ENCODE measurements at regions not wholly inside any gene's neighbourhood (a gene's known extent, or its start where the extent isn't known, plus 50 kb on each side); places are given as distances from the start of the nearest gene placed in this dataset.

DNA sequence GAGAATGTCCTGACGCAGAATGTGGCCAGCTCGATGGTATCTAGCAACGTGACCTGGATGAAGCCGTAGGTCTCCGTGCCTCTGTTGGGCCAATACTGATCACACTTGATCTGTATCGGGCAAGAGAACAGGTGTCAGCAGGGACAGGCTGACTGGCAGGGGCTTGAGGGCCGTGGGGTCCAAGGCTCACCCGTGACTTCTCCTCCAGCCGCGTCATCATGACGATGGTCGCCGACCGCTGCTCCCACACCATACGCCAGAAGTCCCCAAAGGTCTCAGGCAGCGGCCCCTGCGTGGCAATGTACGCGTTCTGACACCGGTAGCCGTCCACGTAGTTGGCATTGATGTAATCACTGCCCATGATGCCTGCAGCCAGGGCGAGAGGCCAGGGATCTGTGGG, 126.2 kb downstream of the PTPRS start:
- no peak for TF ChIP-seq CTCF (IDR thresholded peaks at IDR 0.05; ENCODE audit: low read depth, low read length)
- TF ChIP-seq EZH2phosphoT487 (IDR thresholded peaks at IDR 0.05; ENCODE audit: low read depth) = no peak

Data from OCI-LY3 (cell line).